SU-DHL-6 (cell line): ENCODE measurements at regions not wholly inside any gene's neighbourhood (a gene's known extent, or its start where the extent isn't known, plus 50 kb on each side); places are given as distances from the start of the nearest gene placed in this dataset.

Experiments used
- H2AFZ ChIP-seq: fragments of 200-600 bp; sonication (generic); 2 replicates; pipeline ENCODE4 v1.6.1; 2014; ENCODE audit warnings: low read depth, mild to moderate bottlenecking, moderate library complexity, mixed read lengths, antibody characterized with exemption, low read length; ENCODE audit not compliant: severe bottlenecking
- H3F3A ChIP-seq: fragments of 200-600 bp; shearing (Covaris generic); 2 replicates; pipeline ENCODE4 v1.6.0; 2016; ENCODE audit warnings: antibody characterized with exemption, mild to moderate bottlenecking; ENCODE audit not compliant: insufficient read depth
- H3K27ac ChIP-seq: fragments of 200-600 bp; sonication (generic); 2 replicates; pipeline ENCODE4 v1.5.1; 2016; ENCODE audit warnings: low read depth, mild to moderate bottlenecking, low read length, moderate library complexity, mixed read lengths
- H3K27me3 ChIP-seq: fragments of 200-600 bp; sonication (generic), shearing (Covaris generic); 2 replicates; pipeline ENCODE4 v1.6.0; 2014; ENCODE audit warnings: mild to moderate bottlenecking, low read length
- H3K36me3 ChIP-seq: fragments of 200-600 bp; sonication (generic); 2 replicates; pipeline ENCODE4 v1.6.1; 2014; ENCODE audit warnings: mild to moderate bottlenecking, low read length, mixed read lengths
- H3K4me2 ChIP-seq: fragments of 300-600, 200-600 bp; shearing (Covaris generic), sonication (generic); 2 replicates; pipeline ENCODE4 v1.6.0; 2014; ENCODE audit warnings: low read length, low read depth, mild to moderate bottlenecking; ENCODE audit not compliant: poor library complexity, severe bottlenecking
- H3K4me3 ChIP-seq: fragments of 200-600 bp; sonication (generic); 2 replicates; pipeline ENCODE4 v1.5.1; 2014; ENCODE audit warnings: antibody characterized with exemption, low read length, mild to moderate bottlenecking, mixed read lengths; ENCODE audit not compliant: insufficient read depth, poor library complexity, severe bottlenecking
- H3K79me2 ChIP-seq: fragments of 200-600 bp; sonication (generic); 2 replicates; pipeline ENCODE4 v1.6.1; 2014; ENCODE audit warnings: mild to moderate bottlenecking, low read length, moderate library complexity; ENCODE audit not compliant: insufficient read depth
- H3K9ac ChIP-seq: fragments of 200-600 bp; sonication (generic); 2 replicates; pipeline ENCODE4 v1.7.0; 2014; ENCODE audit warnings: mild to moderate bottlenecking, low read length
- H3K9me2 ChIP-seq: fragments of 200-600 bp; sonication (generic); replicated peaks from 2 replicates; pipeline ENCODE4 v1.6.1; 2014; ENCODE audit warnings: low read length; ENCODE audit not compliant: insufficient read depth
- H3K9me3 ChIP-seq: fragments of 200-600 bp; sonication (generic); 2 replicates; pipeline ENCODE4 v1.6.1; 2014; ENCODE audit warnings: low read length, mixed read lengths; ENCODE audit not compliant: insufficient read depth
- H4K20me1 ChIP-seq: fragments of 200-600 bp; sonication (generic); 2 replicates; pipeline ENCODE4 v1.6.1; 2014; ENCODE audit warnings: low read depth, mild to moderate bottlenecking, antibody characterized with exemption, low read length, moderate library complexity, mixed read lengths
- CTCF ChIP-seq: fragments of 200-600 bp; sonication (generic); IDR thresholded peaks from one replicate; pipeline ENCODE4 v1.5.1; 2017; ENCODE audit warnings: antibody characterized with exemption, mild to moderate bottlenecking, low read length, moderate library complexity; ENCODE audit not compliant: insufficient read depth, poor library complexity, severe bottlenecking
- EZH2phosphoT487 ChIP-seq: fragments of 200-600 bp; sonication (generic), shearing (Covaris generic); conservative IDR thresholded peaks from 2 replicates; pipeline ENCODE4 v1.6.1; 2018; ENCODE audit warnings: mild to moderate bottlenecking, antibody characterized with exemption, low read length, moderate library complexity, mixed read lengths

DNA sequence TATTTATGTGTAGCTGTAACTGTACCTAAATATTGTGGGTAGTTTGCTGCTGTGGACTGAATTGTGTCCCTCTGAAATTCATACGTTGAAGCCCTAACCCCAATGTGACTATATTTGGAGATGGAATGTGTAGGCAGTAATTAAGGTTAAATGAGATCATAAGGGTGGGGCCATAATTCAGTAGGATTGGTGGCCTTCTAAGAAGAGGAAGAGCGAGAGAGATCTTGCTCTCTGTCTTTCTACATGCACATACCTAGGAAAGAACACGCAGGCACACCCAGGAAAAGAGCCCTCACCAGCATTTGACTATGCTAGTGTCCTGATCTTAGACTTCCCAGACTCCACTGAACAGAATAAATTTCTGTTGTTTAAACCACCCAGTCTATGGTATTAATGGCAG is 67.6 kb upstream of the CFAP20DC start:
- Histone ChIP-seq H3K9me3 (no peaks in the 10 kb centered on the region), H3K4me3 (no peak overlapping the region), H3K9me2 (no peaks in the 10 kb centered on the region), H2AFZ (no peak overlapping the region), H3K36me3 (no peaks in the 10 kb centered on the region), H3K27ac (no peak overlapping the region), H3K27me3 (no peaks in the 10 kb centered on the region), H3K4me2 (no peak overlapping the region), H4K20me1 (no peaks in the 10 kb centered on the region), H3F3A (no peaks in the 10 kb centered on the region), H3K79me2 (no peaks in the 10 kb centered on the region), H3K9ac (no peak overlapping the region)
- no peak for TF ChIP-seq CTCF
- TF ChIP-seq EZH2phosphoT487, result no peak

DNA sequence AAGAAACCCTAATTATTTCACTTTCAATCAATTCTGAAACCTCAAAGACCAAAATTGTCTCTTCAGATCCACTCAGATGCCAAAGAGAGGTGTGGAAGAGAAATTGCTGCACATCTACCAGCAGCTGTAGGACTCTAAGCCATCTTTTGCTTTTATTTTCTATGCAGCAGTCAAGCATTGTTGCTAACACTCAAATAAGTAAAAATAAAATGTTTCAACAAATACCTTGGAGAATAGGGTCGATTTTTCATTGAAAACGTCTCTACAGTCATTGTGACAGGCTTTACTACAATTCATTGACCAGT is 66.4 kb upstream of the CFAP20DC start:
- H3F3A ChIP-seq, result no peaks in the 10 kb centered on the region
- no peak overlapping the region for H3K27ac ChIP-seq
- no peak overlapping the region for H3K4me2 ChIP-seq
- no peak overlapping the region for H3K4me3 ChIP-seq
- no peak overlapping the region for H3K9ac ChIP-seq
- H4K20me1 ChIP-seq, result no peaks in the 10 kb centered on the region
- H3K9me3 ChIP-seq, result no peaks in the 10 kb centered on the region
- no peak overlapping the region for H2AFZ ChIP-seq
- H3K9me2 ChIP-seq, result no peaks in the 10 kb centered on the region
- TF ChIP-seq CTCF (no peak), EZH2phosphoT487 (no peak)
- no peaks in the 10 kb centered on the region for H3K27me3 ChIP-seq
- no peaks in the 10 kb centered on the region for H3K79me2 ChIP-seq
- no peaks in the 10 kb centered on the region for H3K36me3 ChIP-seq

- TF ChIP-seq CTCF (no peak), EZH2phosphoT487 (no peak)
- Histone ChIP-seq H3K4me3 (no peak overlapping the region), H3K27ac (no peak overlapping the region), H3K4me2 (no peak overlapping the region), H3K9me2 (no peaks in the 10 kb centered on the region), H3K27me3 (no peaks in the 10 kb centered on the region), H2AFZ (no peak overlapping the region), H3K9me3 (no peaks in the 10 kb centered on the region), H3K36me3 (no peaks in the 10 kb centered on the region), H3K9ac (no peak overlapping the region), H3F3A (no peaks in the 10 kb centered on the region), H3K79me2 (no peaks in the 10 kb centered on the region), H4K20me1 (no peaks in the 10 kb centered on the region)
Measured at GRCh38 chr3:59115364-59116232, 65.8 kb upstream of the CFAP20DC start.
